DMS114 treated with DMSO at 0.1 percent for 48 hours (cell line): ENCODE measurements at regions not wholly inside any gene's neighbourhood (a gene's known extent, or its start where the extent isn't known, plus 50 kb on each side); places are given as distances from the start of the nearest gene placed in this dataset.
A peak's percentile ranks its signal among the peaks of the same experiment; 100 is the strongest.
"Not testable (repeated sequence)": the region's sequence is repeated elsewhere in the genome, so short reads cannot be mapped to it uniquely, and the experiment has no call there.

Source experiments
- DNase-seq: peaks from one replicate; lab custom pipeline; 2025; ENCODE audit not compliant: unreplicated experiment; lab: John Stamatoyannopoulos, UW

DNA sequence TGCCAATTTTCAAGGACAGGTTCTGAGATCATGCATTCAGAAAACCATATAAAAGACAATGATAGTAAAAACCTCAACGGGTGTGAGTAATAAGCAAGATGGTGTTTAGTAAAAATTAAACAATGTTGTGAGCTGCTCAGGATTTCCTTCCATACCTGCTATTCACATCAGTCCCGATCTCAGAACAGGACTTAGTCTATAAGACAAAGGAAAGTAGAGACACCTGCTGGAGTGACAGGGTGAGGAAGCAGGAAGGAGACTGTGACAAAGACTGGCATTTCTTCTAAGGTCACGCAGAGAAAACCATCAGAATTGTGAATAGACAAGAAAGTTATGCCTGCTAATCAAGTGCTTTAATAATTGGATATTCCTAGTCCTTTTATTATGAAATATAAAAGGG is 648.0 kb downstream of the DACH1 start:
- DNase-seq: no peak

DNA sequence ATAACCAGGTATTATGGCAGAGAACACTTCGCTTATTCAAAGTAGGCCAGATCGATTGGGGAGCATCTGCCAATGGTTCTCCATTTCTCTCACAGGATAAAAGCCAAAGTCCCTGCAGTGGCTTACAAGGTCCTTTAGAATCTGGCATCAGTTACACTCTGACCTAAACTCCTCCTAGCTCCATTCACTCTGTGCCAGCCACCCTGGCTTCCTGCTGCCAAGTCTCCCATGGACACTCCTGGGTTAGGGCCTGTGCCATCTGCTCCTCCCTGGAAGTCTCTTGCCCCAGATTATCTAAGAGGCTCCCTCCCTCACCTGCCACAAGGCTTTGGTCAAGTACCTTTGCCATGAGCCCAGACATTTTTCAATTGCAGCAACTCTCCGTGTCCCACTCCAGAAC is 649.2 kb downstream of the DACH1 start:
- DNase-seq: no peak

DNA sequence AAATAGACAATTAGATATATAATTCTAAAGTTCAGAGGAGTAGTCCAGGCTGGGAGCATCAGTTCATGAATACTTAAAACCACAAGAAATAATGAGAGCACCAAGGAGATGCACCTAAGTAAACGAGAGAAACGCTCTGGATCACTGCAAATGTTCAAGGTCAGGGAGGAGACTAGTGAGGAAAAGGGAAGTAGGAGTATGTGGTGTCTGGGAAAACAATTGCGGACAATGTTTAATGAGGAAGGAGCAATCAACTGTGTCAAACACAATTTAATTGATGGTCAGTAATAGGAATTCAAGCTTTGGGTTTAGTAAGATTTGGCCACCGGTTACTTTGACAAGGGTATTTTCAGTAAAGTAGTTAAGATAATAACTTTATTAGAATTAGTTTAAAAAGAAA is 652.2 kb downstream of the DACH1 start:
- no peak for DNase-seq

DNA sequence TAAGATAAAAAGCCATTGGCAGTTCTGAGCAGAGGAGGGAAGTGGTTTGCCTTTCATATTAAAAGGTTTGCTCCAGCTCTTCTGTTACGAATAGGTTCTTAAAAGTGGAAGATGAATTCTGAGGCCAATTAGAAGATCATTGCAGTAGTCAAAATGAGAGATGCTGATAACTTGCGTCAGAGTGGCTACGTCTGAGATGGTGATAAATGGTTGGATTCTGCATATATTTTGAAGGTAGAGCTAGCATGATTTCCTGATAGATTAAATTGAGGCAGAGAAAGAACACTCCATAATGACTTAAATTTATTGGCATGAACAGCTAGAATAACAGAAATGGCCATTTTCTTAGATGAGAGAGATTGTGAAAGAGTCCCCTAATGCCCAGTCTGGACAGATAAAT is 652.6 kb downstream of the DACH1 start:
- DNase-seq: no peak

DNA sequence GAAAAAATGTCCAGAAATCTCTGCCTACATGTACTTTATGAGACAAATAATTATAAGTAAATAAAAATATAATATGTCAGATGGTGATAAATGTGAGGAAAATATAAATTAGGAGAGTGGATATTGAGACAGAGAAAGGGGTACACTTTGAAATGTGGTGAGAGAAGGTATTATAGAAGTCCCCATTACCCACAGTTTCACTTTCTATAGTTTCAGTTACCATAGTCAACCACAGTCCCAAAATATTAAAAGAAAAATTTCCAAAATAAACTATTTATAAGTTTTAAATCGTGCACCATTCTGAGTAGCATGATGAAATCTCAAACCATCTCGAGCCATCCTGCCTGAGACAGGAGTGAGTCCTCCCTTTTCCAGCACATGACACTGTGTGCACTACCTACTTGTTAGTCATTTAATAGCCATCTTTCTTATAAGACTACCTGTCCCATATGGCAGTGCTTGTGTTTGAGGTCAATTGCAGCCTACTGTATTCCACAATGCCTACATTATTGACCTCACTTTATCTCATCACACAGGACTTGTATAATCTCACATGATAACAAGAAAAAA is 653.7 kb downstream of the DACH1 start:
- DNase-seq: no peak

DNA sequence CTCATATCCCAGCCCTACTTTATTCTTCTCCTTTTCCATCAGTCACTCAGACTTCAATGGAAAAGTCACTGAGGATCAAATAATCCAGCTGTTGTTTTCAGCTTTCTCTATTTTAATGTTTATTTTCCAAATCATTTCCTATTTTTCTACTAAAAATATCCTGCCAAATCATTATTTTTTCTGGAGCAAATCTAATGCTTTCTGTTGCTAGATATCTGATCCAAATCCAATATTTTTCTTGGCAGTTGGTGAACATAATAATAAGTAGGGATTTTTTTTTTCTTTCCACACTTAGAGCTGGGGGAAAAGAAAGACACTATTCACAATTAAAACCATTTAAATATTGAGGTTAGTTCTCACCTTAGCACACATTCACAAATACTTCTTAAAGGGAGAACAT is 656.1 kb downstream of the DACH1 start:
- DNase-seq: no peak

DNA sequence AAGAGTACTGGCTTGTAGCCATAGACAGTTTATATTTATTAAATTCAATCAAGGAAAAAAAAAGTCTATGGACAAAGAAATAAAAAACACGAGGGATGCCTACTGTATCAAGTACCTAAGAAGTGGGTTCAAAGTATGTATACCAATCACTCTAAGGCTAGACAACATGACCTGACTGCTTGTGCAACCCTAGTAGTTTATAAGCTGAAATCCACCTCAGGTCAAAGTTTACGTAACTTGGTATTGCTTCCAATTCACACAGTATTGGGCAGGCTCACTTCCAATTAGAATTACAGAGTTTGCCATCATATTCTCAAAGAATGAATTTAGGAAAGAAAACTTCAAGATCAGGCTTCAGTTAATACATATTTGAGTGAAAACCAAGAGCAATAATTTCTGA is 657.8 kb downstream of the DACH1 start:
- no peak for DNase-seq

DNA sequence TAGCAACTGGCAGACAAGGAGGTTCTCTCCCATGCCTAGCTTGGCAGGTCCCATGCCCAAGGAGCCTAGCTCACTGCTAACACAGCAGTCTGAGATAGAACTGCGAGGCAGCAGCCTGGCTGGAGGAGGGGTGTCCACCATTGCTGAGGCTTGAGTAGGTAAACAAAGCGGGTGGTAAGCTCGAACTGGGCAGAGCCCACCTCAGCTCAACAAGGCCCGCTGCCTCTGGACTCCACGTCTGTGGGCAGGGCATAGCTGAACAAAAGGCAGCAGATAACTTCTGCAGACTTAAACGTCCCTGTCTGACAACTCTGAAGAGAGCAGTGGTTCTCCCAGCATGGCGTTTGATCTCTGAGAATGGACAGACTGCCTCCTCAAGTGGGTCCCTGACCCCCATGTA is 682.4 kb downstream of the DACH1 start:
- not testable (repeated sequence) for DNase-seq

DNA sequence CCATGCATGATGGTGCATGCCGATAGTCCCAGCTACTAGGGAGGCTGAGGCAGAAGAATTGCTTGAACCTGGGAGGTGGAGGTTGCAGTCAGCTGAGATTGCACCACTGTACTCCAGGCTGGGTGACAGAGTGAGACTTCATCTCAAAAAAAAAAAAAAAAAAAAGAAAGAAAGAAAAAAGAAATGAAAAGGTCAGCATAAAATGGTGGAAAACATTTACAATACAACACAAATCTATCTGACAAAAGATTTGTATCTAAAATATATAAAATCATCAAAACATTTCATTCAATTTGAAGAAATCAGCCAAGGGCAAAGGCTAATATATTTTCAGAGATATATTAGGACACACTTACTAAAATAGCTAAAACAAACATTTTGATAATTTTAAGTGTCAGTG is 683.7 kb downstream of the DACH1 start:
- not testable (repeated sequence) for DNase-seq

DNA sequence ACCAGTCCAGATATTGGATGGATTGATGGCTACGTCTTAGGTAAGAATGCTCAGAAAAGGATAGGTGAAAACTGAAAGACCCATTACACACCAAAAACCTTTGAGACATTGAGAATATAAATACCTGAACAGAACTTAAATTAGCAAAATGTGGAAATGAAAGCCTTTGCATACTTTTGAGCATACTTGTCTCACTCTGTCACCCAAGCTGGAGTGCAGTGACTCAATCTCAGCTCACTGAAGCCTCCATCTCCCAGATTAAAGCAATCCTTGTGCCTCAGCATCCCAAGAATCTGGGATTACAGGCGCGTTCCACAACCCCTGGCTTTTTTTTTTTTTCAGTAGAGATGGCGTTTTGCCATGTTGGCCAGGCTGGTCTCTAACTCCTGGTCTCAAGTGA is 695.3 kb downstream of the DACH1 start:
- no peak for DNase-seq

DNA sequence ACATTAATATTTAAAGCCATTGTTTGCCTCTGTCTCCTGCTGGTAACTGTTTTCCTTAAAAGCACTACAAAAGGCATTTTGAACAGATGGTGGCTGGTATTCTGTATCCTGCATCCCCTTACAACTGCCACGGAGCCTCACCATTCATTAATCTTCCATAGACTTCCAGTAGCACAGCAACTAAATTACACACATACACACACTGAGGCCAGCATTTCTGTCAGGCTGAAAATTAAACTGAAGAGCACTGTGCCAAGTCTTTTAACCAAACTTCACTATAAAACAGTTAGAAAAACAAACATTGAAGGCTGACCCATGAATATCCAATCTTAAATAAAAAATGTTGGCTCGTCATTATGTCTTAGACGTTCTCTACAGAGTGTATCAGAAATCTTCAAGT is 697.8 kb downstream of the DACH1 start:
- DNase-seq: no peak

DNA sequence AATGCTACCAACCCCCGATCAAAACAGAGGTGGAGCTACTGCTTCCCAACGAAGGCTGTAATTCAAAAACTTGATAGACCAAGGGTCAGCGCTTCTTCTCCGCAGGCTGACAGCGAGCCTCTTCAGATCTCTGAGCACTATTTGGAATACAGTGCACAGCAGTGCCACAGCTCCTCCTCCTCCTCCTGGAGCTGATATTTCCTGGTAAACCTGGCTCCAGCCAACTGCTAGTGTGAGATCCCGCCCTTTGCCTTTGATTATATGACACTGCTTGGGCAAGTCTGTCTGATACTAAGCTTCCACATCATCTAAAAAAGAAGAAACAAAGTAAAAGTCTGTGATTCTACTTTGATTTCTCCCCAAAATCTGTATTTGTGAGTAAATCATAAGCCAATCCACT is 710.5 kb downstream of the DACH1 start:
- DNase-seq: no peak

DNA sequence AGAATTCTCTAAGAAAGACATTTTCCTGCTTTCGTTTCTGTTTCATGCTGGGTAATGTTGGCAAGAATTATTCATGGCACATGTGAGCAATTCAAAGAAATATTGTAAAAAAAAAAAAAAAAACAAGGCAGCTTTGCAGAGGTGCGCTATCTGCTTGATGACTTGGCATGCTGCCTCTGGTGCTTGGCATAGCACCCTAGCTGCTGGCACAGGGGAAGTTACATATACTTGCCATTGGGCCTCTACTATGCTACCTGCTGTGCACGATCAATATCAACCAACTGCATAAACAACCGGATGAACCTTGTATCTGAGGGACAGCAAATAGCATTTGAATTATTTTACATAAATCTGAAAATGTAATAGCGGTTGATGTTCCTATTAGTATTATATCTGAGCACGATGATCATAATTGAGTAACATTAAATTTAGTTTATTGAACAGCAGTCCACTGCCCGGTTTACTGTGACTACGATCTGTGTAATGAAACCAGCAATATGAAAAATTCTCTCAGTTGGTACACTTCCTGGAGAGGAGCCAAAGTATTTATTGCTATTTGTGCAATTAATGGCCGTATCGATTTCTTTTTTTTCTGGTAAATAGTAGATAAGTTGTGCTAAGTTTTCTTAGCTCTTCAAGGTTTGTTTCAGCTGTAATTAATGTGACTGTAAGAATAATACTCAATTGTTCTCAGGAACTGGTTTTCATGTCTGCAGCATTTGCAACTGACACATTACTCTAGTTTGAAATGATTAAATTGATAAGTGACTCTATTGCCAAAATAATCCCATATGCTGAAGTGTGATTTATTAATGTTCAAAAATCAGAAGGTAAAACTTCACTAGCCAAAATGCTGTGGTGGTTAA is 717.3 kb downstream of the DACH1 start:
- no peak for DNase-seq

DNA sequence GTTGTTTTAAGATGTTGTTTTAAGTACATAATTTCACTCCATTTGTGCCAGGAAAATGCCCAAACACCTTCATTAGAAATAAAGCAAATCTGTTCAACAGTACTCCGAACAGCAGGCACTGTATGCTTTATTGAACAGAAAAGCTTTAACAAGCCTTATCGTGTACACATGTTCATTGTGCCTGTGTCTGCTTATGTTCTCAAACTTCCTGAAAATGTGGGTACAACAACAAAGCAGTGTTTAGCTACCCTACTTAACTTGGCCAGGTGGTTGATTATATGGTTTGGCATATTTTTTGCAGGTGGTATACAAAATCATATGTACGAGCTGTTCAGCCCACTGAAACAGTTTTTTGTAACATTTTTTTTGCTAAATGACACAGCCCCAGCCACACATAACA is 718.0 kb downstream of the DACH1 start:
- no peak for DNase-seq

DNA sequence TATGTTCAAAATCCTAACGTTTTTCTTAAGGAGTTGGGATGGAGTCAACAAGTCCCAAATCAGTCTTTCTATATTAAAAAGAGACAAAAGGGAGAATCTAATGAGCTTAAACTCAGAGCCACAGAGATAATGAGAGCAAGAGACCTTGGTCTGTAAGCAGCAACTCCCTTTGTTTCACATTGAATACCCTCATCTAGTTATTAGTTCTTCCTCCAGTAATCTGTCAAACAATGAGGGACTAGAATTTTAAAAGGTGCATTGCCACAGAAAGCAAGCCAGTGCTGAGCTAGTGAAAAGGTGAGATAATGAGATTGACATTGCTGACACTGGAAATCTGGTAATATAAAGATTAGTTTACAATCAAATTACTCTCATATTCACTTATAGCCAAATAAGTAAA is 718.6 kb downstream of the DACH1 start:
- DNase-seq: no peak

DNA sequence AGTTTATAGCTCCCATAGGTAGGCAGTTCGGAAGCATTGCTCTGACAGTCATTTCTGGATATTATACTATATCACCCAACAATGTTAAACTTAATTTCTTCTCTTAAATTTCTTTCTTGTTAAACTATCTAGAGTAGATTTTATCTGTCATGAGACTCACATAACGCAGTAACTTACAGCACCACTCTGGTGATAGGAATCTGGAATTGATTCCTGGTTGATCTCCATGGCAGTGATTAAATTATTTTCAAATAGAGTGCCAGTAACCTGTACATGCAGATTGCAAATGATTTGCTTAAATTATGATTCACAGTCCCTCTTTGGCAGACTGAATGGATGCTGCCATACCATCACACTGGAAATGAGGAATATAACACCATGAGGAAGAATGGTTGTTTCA is 722.1 kb downstream of the DACH1 start:
- no peak for DNase-seq

DNA sequence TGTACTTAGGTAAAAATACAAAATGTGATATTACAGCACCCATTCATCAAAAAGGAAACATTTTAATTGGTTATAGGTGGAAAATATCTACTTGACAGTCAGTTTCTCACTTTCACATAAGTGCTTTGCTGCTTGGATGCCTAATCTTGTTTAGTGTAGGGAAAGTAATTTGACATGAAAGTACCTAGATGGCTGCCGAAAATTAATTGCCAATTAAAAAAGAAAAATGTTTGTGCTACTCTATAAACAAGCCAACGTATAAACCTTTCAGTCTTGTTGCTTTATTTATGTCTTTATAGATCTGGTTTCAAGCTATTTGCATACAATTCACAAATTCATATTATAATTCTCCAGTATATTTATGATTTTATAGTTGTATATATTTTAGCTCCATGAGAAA is 729.9 kb downstream of the DACH1 start:
- no peak for DNase-seq

DNA sequence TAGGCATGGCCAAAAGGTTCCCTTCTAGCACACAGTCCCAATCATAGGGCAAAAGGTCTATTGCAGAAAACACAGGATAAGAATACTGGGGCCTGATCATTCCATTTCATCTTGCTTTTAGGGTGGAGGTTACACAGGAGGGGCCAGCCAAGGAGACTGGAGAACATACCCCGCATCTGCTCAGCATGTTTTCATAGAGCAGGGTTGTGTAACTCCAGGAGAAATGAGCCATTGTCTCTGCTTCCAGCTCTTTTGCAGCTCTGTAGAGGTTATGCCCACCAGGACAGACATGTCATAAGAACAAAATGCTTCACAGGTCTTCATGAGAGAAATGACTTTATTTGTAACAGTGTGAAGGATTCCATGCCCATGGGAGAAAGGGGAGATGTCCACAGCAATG is 742.8 kb downstream of the DACH1 start:
- no peak for DNase-seq

DNA sequence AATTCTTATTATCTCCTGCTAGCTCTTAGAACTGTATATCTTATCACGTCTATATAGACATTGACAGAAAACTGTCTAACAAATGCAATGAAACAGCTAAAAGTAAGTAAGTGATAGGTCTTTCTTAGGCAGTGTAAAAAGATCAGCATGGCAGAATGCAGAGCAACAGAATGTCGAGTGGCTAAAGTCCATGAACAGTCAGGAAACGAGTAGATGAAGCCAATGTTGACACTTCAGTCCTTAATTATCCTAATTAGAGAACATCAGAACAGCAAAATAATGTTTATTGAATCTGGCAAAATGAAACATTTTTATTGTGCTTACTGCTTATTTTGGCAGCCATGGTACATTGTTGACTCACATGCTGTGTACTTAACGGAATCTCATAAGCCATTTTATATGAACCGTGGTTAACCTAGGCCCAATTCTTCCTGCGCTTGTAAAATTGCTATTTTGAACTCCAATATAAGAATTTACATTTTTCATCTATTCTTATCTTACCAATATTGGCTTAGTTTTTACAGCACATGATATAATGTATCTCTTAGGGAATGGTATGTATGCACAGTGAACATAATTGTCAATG is 748.1 kb downstream of the DACH1 start:
- peak; percentile 14 for DNase-seq

DNA sequence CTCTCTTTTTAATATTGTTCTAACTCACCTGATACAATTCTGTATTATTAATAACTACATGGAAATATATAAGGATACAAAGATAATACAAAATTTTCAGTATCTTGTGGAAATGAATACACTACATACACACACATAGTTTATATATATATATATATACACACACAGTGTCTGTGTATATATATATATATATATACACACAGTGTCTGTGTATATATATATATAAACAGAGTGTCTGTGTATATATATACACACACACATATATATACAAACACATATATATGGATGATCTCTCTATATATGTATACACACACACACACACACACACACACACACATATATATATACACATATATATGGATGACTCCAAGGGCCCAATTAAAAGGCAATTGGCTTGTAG is 749.1 kb downstream of the DACH1 start:
- DNase-seq: no peak

DNA sequence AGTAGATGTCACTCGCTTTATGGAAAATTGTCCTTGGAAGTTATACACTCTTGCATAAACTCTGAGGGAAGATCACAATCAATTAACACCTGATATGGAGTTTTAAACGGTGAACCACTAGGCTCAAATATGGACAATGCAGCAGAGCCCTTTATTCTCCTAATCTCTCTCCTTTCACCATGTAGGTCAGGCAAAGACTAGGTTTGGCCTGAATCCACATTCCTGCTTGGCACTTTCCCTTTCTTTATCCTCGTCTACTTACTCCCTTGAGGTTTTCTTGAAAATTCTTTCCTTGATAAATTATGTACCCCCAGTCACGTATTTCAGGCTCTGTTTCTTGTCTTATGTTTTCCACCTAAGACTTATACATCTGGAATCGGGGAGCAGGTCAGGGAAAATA is 751.7 kb downstream of the DACH1 start:
- no peak for DNase-seq

DNA sequence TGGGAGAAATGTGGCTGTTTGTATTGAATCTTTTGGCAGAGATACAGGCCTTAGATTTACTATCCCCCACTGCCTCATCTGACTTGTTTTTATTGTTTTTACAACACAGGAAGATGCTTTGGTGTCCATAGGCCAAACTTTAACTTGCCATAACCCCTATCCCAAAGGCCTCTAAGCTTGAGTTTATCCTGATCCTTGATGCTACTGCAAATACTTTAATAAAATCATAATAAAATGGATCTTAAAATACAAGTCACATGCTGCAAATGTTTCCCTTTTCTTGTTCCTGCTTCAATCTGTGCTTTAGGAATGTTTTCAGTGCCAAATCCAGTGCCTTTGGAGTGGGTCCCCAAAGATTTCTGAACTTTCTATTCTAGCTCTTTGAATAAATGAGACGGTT is 770.6 kb downstream of the DACH1 start:
- DNase-seq: no peak

DNA sequence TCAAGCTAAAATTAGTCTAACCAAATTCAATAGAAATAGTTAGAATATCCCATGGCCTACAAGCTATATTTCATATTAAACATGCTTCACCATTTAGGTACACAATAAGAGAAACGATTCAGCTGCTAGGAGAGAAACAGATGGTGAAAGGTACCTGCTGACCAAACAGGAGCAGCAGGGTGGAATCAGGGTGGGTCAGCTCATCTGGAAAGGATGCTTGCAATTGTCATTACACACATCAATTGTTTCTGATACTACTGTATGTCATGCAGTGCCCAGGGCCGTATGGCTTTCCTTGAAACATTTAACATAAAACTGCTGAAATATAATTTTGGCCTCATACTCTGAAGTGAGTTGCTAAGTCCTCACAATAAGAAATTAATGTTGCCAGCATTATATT is 776.0 kb downstream of the DACH1 start:
- no peak for DNase-seq
